Hepatocyte (in vitro differentiated cells): ENCODE measurements at regions not wholly inside any gene's neighbourhood (a gene's known extent, or its start where the extent isn't known, plus 50 kb on each side); places are given as distances from the start of the nearest gene placed in this dataset.

Experiments used
- DNase-seq: peaks from one replicate; pipeline ENCODE4 v3.0.0-alpha.2; 2016; ENCODE audit warnings: low spot score
- H2AFZ ChIP-seq: fragments of 200-600 bp; sonication (generic); 2 replicates; pipeline ENCODE4 v1.6.0; 2016; ENCODE audit warnings: antibody characterized with exemption, mild to moderate bottlenecking
- H3K27ac ChIP-seq: fragments of 200-600 bp; sonication (generic); 2 replicates; pipeline ENCODE4 v1.5.1; 2016; ENCODE audit warnings: mild to moderate bottlenecking
- H3K27me3 ChIP-seq: fragments of 200-600 bp; sonication (generic); 2 replicates; pipeline ENCODE4 v1.6.1; 2016
- H3K36me3 ChIP-seq: fragments of 200-600 bp; sonication (generic); replicated peaks from 2 replicates; pipeline ENCODE4 v1.5.1; 2016; ENCODE audit warnings: low read depth; ENCODE audit not compliant: insufficient read depth
- H3K4me1 ChIP-seq: fragments of 200-600 bp; sonication (generic); 2 replicates; pipeline ENCODE4 v1.5.1; 2016; ENCODE audit warnings: mild to moderate bottlenecking, moderate library complexity; ENCODE audit not compliant: insufficient read depth
- H3K4me2 ChIP-seq: fragments of 200-600 bp; sonication (generic); 2 replicates; pipeline ENCODE4 v1.6.0; 2016
- H3K4me3 ChIP-seq: fragments of 200-600 bp; sonication (generic); 2 replicates; pipeline ENCODE4 v1.5.1; 2016; ENCODE audit warnings: mild to moderate bottlenecking
- H3K79me2 ChIP-seq: fragments of 200-600 bp; sonication (generic); 2 replicates; pipeline ENCODE4 v1.6.0; 2017; ENCODE audit warnings: mild to moderate bottlenecking
- H3K9me2 ChIP-seq: fragments of 200-600 bp; sonication (generic); replicated peaks from 2 replicates; pipeline ENCODE4 v1.6.0; 2017; ENCODE audit warnings: mild to moderate bottlenecking; ENCODE audit not compliant: insufficient read depth
- H3K9me3 ChIP-seq: fragments of 200-600 bp; sonication (generic); 2 replicates; pipeline ENCODE4 v1.5.1; 2016; ENCODE audit warnings: low read depth, mild to moderate bottlenecking
- H4K20me1 ChIP-seq: fragments of 200-600 bp; sonication (generic); 2 replicates; pipeline ENCODE4 v1.6.0; 2016; ENCODE audit warnings: mild to moderate bottlenecking; ENCODE audit not compliant: insufficient read depth, poor library complexity, severe bottlenecking
- EZH2 ChIP-seq: fragments of 200-600 bp; sonication (generic); IDR thresholded peaks from 2 replicates; pipeline ENCODE4 v1.6.1; 2016; ENCODE audit warnings: antibody characterized with exemption, mild to moderate bottlenecking, borderline replicate concordance
- EZH2phosphoT487 ChIP-seq: fragments of 200-600 bp; sonication (generic); IDR thresholded peaks from one replicate; pipeline ENCODE4 v1.6.1; 2018; ENCODE audit warnings: antibody characterized with exemption, mild to moderate bottlenecking, low read depth, moderate library complexity; ENCODE audit not compliant: unreplicated experiment, severe bottlenecking
- WGBS: methylation state at CpG from one replicate; pipeline ENCODE4 v1.1.6; 2016; ENCODE audit warnings: low lambda C conversion rate; ENCODE audit errors: missing lambda C conversion rate; 5-methylcytosine and 5-hydroxymethylcytosine counted together
- TF ChIP-seq, protein P1 (sequence below): fragments of 200-600 bp; sonication (generic); IDR thresholded peaks from 2 replicates; pipeline ENCODE4 v1.5.1; 2016; ENCODE audit warnings: antibody characterized with exemption, mild to moderate bottlenecking; ENCODE audit not compliant: poor library complexity

DNA sequence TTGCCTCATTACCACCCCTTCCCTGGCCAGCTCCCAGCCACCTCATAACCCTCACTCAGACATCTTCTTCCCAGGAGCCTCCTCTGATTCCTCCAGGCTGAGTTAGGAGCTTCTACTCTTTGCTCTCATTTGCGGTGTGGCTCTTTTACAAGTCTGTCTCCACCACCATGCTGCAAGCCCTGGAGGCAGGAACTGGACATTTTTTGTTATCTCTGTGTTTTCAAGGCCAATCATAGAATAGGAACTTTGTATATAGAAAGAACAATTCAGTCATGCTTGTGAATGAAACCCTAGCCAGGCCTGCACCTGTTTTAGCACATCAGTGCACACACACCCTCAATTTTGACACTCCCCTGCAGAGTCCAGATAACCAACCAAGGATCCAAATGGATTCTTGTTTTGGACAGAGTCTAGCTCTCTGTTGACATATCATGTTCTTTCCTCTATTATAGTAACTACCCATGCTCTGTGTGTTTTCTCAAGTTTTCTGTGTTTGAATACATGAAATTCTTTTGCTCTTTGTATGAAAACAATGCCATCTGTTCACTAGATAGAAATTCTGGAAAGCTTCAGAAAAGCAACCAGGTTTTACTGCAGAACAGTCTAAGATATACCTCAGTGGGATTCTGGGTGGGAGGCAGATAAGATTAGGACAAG is 60.9 kb upstream of the ZNF648 start:
- Histone ChIP-seq H3K4me3 (no peak overlapping the region), H3K27me3 (no peaks in the 10 kb centered on the region), H3K79me2 (no peaks in the 10 kb centered on the region), H3K27ac (no peak overlapping the region), H2AFZ (no peak overlapping the region), H3K4me1 (peaks cover 4% of the 10 kb centered on the region), H3K4me2 (no peak overlapping the region), H3K9me2 (no peaks in the 10 kb centered on the region), H3K9me3 (no peaks in the 10 kb centered on the region), H4K20me1 (no peaks in the 10 kb centered on the region), H3K36me3 (no peaks in the 10 kb centered on the region)
- TF ChIP-seq EZH2phosphoT487 (no peak), EZH2 (no peak)
- TF ChIP-seq, protein P1, sequence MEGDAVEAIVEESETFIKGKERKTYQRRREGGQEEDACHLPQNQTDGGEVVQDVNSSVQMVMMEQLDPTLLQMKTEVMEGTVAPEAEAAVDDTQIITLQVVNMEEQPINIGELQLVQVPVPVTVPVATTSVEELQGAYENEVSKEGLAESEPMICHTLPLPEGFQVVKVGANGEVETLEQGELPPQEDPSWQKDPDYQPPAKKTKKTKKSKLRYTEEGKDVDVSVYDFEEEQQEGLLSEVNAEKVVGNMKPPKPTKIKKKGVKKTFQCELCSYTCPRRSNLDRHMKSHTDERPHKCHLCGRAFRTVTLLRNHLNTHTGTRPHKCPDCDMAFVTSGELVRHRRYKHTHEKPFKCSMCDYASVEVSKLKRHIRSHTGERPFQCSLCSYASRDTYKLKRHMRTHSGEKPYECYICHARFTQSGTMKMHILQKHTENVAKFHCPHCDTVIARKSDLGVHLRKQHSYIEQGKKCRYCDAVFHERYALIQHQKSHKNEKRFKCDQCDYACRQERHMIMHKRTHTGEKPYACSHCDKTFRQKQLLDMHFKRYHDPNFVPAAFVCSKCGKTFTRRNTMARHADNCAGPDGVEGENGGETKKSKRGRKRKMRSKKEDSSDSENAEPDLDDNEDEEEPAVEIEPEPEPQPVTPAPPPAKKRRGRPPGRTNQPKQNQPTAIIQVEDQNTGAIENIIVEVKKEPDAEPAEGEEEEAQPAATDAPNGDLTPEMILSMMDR = no peak
- DNase-seq = no peak
- WGBS = 61% methylated on average over 1 of the region's 1 CpG

DNA sequence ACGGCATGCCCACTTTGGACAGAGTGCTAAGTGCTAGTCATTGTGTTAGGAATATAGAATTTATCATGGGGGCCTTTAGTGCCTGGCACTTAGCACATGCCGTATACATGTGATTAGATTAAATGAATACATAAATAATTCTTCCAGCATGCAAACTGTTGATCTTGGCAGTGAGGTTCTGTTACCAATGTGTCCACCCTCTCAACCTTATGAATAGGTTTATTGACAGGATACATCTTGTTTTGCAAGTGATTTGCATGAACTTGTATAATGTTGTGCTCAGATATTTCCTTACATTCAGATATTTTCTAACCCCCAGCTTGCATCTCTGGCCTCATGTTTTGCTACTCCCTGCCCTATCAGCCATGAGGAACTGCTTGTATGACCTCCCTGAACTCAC is 60.3 kb upstream of the ZNF648 start:
- DNase-seq = no peak
- Histone ChIP-seq H3K36me3 (no peaks in the 10 kb centered on the region), H3K4me3 (no peak overlapping the region), H3K27me3 (no peaks in the 10 kb centered on the region), H3K9me3 (no peaks in the 10 kb centered on the region), H3K4me2 (no peak overlapping the region), H3K79me2 (no peaks in the 10 kb centered on the region), H3K4me1 (peaks cover 4% of the 10 kb centered on the region), H2AFZ (no peak overlapping the region), H3K27ac (no peak overlapping the region), H4K20me1 (no peaks in the 10 kb centered on the region), H3K9me2 (no peaks in the 10 kb centered on the region)
- WGBS = 92% methylated on average over 2 of the region's 2 CpGs
- TF ChIP-seq, protein P1 = no peak
- no peak for TF ChIP-seq EZH2phosphoT487
- no peak for TF ChIP-seq EZH2

DNA sequence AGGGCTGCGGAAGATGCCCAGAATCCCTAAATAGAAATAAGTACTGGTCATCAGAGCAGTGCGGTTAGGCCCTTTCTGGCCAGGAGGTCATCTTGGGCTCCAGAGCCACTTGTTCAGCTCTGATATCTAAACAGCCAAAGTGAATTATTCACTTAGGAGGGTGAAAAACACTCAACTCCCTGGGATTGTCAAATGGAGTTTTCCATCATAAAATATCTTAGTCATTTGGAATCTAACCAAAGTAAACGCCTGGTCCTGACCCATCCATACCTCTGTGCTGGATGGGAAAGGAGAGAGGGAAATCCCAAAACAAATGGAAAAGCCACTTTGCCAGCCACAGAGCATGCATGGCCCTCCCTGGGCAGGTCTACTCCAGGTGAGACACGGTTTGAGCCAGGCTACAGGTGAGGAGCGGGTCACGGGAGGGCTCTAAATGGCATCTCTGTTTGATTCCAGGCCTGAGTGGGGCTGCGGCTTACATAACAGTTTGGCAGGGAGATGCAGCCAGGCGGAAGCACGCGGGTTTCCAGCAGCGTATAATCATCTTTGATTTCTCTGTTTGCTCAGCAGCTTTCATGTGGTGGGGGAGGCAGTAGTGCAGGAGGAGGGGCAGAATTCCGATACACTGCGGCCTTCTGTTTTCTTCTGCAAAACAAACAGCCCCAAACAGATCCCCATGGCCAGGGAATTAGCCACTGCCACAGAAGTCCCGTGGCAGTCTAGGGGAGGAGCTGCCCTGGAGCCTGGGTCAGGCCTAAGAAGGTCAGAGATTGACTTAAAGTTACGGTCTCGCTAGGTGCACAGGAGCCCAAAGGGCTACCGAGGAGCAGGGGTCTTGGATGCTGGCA is 59.1 kb upstream of the ZNF648 start:
- H3K27ac ChIP-seq = no peak overlapping the region
- no peak for DNase-seq
- H3K4me2 ChIP-seq = no peak overlapping the region
- WGBS = 76% methylated on average over 17 of the region's 17 CpGs
- no peaks in the 10 kb centered on the region for H3K9me2 ChIP-seq
- no peaks in the 10 kb centered on the region for H3K9me3 ChIP-seq
- H3K4me3 ChIP-seq = no peak overlapping the region
- H3K27me3 ChIP-seq = no peaks in the 10 kb centered on the region
- peaks cover 4% of the 10 kb centered on the region for H3K4me1 ChIP-seq
- no peaks in the 10 kb centered on the region for H4K20me1 ChIP-seq
- TF ChIP-seq EZH2 = no peak
- no peak for TF ChIP-seq EZH2phosphoT487
- TF ChIP-seq, protein P1 = no peak
- H3K36me3 ChIP-seq = no peaks in the 10 kb centered on the region
- no peaks in the 10 kb centered on the region for H3K79me2 ChIP-seq
- H2AFZ ChIP-seq = no peak overlapping the region
